ENCODE measurements at regions not wholly inside any gene's neighbourhood (a gene's known extent, or its start where the extent isn't known, plus 50 kb on each side); places are given as distances from the start of the nearest gene placed in this dataset. TPM values are rescaled to one million over a fixed set of nuclear protein-coding genes. Genes with fewer than 3 reads are reported as not detected.
"Not testable (repeated sequence)": the region's sequence is repeated elsewhere in the genome, so short reads cannot be mapped to it uniquely, and the experiment has no call there.

DNA sequence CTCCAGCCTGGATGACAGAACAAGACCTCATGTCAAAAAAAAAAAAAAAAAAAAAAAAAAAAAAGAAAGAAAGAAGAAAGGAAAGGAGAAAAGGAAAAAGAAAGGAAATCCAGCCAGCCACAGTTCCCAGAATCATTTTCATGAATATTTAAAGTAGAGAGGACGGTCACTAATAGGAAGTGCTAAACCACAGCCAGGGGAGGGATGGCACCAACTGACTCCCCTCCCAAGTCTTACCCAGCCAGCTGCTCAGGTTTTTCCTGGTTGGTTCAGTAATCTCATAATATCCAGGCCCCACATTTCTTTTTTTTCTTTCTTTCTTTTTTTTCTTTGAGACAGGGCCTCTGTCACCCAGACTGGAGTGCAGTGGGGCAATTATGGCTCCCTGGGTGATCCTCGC lies 63.9 kb upstream of the AK4 start:
- H3K27ac Mint-ChIP-seq: no peak overlapping the region
- no peaks in the 10 kb centered on the region for H3K9me3 Mint-ChIP-seq
- peaks cover 5% of the 10 kb centered on the region; the same call in 1 of the 2 replicates for H3K27me3 Mint-ChIP-seq (ENCODE audit: insufficient read depth)
- TF ChIP-seq, protein P1, sequence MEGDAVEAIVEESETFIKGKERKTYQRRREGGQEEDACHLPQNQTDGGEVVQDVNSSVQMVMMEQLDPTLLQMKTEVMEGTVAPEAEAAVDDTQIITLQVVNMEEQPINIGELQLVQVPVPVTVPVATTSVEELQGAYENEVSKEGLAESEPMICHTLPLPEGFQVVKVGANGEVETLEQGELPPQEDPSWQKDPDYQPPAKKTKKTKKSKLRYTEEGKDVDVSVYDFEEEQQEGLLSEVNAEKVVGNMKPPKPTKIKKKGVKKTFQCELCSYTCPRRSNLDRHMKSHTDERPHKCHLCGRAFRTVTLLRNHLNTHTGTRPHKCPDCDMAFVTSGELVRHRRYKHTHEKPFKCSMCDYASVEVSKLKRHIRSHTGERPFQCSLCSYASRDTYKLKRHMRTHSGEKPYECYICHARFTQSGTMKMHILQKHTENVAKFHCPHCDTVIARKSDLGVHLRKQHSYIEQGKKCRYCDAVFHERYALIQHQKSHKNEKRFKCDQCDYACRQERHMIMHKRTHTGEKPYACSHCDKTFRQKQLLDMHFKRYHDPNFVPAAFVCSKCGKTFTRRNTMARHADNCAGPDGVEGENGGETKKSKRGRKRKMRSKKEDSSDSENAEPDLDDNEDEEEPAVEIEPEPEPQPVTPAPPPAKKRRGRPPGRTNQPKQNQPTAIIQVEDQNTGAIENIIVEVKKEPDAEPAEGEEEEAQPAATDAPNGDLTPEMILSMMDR (IDR thresholded peaks at IDR 0.05): no peak
- H3K36me3 Mint-ChIP-seq (ENCODE audit: low read depth): no peaks in the 10 kb centered on the region
- H3K4me3 Mint-ChIP-seq: no peak overlapping the region
- H3K4me1 Mint-ChIP-seq (ENCODE audit: low read depth): no peaks in the 10 kb centered on the region
- no peak for DNase-seq

- not testable (repeated sequence) for H3K4me3 Mint-ChIP-seq; H3K9me3 Mint-ChIP-seq; H3K27ac Mint-ChIP-seq; H3K27me3 Mint-ChIP-seq (ENCODE audit: insufficient read depth); DNase-seq; H3K36me3 Mint-ChIP-seq (ENCODE audit: low read depth); H3K4me1 Mint-ChIP-seq (ENCODE audit: low read depth)
These were observed 60.5 kb upstream of the AK4 start for GRCh38 chr1:65087519-65087918.

GRCh38 chr1:65090406-65090805 lies 57.6 kb upstream of the AK4 start:
- Mint-ChIP-seq H3K4me3 (no peak overlapping the region), H3K27ac (no peak overlapping the region), H3K27me3 (ENCODE audit: insufficient read depth) (peaks cover 5% of the 10 kb centered on the region), H3K4me1 (ENCODE audit: low read depth) (no peaks in the 10 kb centered on the region), H3K9me3 (no peaks in the 10 kb centered on the region), H3K36me3 (ENCODE audit: low read depth) (no peaks in the 10 kb centered on the region)
- no peak for DNase-seq
- TF ChIP-seq, protein P1 (IDR thresholded peaks at IDR 0.05): no peak

DNA sequence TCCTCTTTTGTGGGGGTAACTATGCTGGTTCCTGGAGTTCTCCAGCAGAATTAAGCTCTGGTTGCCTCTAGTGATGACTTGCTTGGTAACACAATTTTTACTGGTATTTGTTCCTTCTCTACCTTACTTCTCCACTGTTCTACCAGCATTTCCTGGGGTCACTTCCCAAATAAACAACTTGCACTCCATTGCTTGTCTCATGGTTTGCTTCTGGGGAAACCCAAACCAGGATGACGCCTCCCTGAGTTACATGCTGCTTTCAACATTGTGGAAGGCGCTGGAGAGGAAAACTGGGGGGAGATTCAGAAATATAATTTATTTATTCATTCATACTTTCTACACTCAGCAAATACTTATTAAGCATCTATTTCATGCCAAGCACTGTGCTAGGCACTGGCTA lies 55.3 kb upstream of the AK4 start:
- Mint-ChIP-seq H3K4me1 (ENCODE audit: low read depth) (no peaks in the 10 kb centered on the region), H3K4me3 (no peak overlapping the region), H3K36me3 (ENCODE audit: low read depth) (no peaks in the 10 kb centered on the region), H3K27ac (no peak overlapping the region), H3K27me3 (ENCODE audit: insufficient read depth) (peaks cover 15% of the 10 kb centered on the region), H3K9me3 (no peaks in the 10 kb centered on the region)
- TF ChIP-seq, protein P1 (IDR thresholded peaks at IDR 0.05): no peak
- no peak for DNase-seq

GRCh38 chr1:65097076-65097475 lies 50.9 kb upstream of the AK4 start:
- peaks cover 7% of the 10 kb centered on the region; the same call in 1 of the 2 replicates for H3K9me3 Mint-ChIP-seq
- H3K27me3 Mint-ChIP-seq (ENCODE audit: insufficient read depth): peaks cover 17% of the 10 kb centered on the region
- no peaks in the 10 kb centered on the region for H3K36me3 Mint-ChIP-seq (ENCODE audit: low read depth)
- no peak overlapping the region for H3K4me3 Mint-ChIP-seq
- TF ChIP-seq, protein P1 (IDR thresholded peaks at IDR 0.05): no peak
- no peak overlapping the region for H3K27ac Mint-ChIP-seq
- no peaks in the 10 kb centered on the region for H3K4me1 Mint-ChIP-seq (ENCODE audit: low read depth)
- DNase-seq: no peak

Small RNAs in the stretch of these regions (microRNA-seq; reads per million reads assigned to microRNA genes)
- gene MIR101-1 (not detected), gene MIR3671 (not detected)
